Jurkat, Clone E6-1 (cell line): ENCODE measurements at regions not wholly inside any gene's neighbourhood (a gene's known extent, or its start where the extent isn't known, plus 50 kb on each side); places are given as distances from the start of the nearest gene placed in this dataset.
"Not testable (repeated sequence)": the region's sequence is repeated elsewhere in the genome, so short reads cannot be mapped to it uniquely, and the experiment has no call there.

Source experiments
- DNase-seq: peaks from one replicate; pipeline ENCODE4 v3.0.0-alpha.2; 2011; ENCODE audit warnings: low read depth, low spot score
- H3K4me3 ChIP-seq: 2 replicates; pipeline ENCODE4 v1.5.1; 2011; ENCODE audit warnings: mild to moderate bottlenecking, low read length, control low read depth, moderate library complexity

DNA sequence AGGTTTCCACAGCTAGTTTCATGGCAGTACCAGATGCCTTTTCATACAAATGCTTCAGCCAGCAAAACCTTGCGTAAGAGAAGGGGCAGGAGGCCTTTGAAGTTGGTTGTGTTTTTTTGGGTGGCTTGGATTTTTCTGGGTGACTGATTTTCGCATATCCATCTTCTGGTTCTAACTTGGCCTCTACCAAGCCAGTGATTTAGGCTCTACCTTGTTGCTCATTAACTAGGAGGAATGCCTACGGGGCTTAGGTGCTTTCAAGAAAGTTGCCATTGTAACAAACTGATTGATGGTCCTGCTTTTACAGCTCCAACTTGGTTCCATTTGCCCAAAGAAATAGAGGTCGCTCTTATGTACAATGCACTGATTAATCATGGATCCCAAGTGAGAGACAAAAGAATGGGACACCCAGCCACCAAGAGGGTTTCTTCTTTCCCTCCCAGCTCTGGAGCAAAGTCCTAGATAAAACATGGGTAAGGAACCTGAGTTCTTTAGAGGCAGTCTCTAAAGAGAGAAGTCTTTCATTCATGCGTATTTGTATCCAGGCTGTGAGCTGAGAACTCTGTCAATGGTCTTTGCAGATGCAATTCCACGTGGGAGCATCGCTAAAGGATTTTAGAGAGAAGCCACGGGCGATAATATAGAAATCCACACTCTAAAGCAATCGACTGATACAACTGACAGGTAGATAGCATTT is 92.1 kb upstream of the FGFR2 start:
- no peak overlapping the region for H3K4me3 ChIP-seq
- no peak for DNase-seq

- no peak for DNase-seq
- H3K4me3 ChIP-seq: no peak overlapping the region
These were observed 89.0 kb upstream of the FGFR2 start for GRCh38 chr10:121687095-121687813.

DNA sequence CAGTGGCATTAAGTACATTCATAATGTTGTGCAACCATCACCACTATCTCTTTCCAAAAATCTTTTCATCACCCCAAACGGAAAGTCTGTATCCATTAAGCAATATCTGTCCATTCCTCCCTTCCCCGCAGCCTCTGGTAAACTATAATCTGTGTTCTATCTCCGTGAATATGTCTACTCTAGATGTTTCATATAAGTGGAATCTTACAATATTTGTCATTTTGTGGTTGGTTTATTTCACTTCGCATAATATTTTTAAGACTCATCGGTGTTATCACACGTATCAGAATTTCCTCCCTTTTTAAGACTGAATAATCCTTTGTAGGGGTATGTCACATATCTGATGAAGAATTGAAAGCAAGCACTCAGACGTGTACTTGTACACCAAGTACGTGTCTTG is 86.0 kb upstream of the FGFR2 start:
- no peak for DNase-seq
- H3K4me3 ChIP-seq: no peak overlapping the region

GRCh38 chr10:121683816-121684215 is 85.6 kb upstream of the FGFR2 start:
- no peak overlapping the region for H3K4me3 ChIP-seq
- DNase-seq: no peak

- H3K4me3 ChIP-seq: no peak overlapping the region
- no peak for DNase-seq
These were observed 85.1 kb upstream of the FGFR2 start for GRCh38 chr10:121683366-121683765.

DNA sequence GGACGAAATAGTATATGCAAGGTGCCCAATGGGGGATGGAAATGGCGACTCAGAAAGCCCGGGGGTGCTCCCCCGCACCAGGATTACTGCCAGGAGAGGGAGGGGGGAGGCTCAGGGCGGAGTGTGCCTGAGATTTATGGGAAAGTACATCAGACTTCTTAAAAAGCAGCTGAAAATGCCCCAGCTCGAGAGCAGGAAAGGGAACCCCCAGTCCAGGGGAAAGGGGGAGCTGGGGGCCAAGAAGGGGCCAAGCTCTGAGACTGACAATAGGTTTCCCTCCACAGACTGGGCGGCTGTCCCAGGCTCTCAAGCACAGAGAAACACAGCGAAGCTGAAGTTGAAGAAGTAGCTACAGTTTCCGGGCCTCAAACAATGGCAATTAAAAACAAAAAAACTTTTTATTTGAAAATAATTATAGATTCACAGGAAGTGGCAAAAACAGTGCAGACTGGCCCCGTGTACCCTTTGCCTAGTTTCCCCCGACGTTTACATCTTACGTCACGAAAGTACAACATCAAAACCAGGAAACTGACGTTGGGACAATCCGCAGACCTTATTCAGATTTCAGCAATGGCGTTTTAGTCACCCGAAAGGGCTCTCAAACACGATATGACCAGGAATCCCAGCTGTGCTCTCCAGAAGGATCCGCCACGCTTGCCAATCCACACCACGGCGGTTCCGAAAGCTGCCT is 83.9 kb upstream of the FGFR2 start:
- no peak for DNase-seq
- no peak overlapping the region for H3K4me3 ChIP-seq

DNA sequence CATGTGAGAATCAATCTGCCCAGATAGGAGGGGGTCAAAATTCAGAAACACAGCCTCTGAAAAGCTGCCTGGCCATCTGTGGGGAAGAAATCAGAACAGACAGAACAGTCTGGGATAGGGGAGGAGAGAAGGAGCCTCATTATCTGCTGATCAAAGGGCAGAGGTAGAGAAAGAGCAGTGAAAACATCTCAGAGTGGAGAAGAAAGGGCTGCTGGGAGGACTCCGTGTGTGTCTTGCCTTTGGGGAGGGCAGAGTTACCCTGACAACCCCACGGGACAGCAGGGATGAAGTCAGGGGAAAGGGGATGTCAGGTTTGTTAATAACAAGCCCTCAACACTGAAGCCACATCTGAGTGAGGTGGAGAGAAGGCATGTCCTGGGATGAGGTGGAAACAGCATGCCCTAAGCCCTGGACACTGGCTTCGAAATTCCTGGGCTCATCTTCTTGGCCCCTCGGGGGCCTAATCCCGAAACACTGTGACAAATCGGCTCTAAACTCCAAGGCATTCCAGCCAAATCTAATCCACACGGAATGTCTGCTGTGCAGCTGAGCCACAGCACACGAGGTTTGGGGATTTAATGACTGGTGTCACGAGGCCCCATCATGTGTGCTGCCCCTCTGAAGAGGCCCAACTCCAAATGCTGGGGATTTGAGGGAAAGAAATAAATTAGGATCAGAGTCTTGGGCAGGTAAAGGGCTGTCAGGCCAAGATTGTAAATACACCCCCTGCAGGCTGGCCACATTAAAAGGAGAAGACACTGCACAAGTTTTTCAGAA is 82.8 kb upstream of the FGFR2 start:
- H3K4me3 ChIP-seq: no peak overlapping the region
- DNase-seq: no peak

GRCh38 chr10:121679916-121680315 is 81.7 kb upstream of the FGFR2 start:
- no peak for DNase-seq
- no peak overlapping the region for H3K4me3 ChIP-seq

DNA sequence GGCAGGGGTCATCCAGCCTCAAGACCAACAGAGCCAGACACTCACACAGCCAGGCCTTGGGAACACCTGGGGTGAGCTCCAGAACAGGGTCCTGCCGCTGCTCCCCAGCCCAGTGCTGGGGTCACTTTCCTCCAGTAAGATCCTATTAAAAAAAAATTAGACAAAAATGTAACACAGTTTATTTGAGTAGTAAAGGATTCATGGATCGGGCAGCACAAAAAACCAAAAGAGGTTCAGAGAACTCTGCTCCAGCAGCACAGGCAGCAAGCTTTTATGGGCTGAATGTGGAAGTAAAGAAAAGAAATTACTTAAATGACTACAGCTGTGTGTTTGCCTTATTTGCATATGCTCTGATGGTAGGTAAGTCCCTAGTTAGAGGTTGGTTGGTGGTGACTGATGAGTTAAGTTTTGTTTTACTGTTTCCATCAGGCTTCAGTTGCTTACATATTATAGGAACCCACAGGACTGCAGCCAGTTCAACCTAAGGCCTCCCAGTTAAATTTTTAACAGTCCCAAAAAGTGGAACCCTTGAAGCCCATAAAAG is 80.5 kb upstream of the FGFR2 start:
- DNase-seq: no peak
- no peak overlapping the region for H3K4me3 ChIP-seq

DNA sequence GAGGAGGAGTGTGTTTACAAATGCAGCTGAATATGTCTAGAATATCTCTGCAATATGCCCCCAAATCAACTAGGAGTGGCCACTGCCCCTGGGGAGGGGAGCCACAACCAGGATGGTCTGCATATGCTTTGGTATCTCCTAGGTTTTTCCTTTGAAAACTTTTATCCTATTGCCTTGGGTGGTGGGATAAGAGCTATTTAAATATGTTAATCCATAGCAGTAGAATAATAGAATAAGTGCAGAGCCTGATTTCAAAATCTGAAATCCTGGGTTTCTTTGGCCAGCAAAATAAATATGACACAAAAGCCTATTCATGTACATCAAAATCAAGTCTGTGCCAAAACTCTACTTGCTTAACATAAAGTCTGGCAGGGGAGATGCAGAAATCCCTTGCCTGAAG is 79.6 kb upstream of the FGFR2 start:
- DNase-seq: no peak

GRCh38 chr10:121675344-121675743 is 77.1 kb upstream of the FGFR2 start:
- DNase-seq: no peak
- H3K4me3 ChIP-seq: no peak overlapping the region

More for the DNA sequence above, 79.6 kb upstream of the FGFR2 start:
- H3K4me3 ChIP-seq: no peak overlapping the region

GRCh38 chr10:121674885-121675284 is 76.6 kb upstream of the FGFR2 start:
- DNase-seq: no peak

DNA sequence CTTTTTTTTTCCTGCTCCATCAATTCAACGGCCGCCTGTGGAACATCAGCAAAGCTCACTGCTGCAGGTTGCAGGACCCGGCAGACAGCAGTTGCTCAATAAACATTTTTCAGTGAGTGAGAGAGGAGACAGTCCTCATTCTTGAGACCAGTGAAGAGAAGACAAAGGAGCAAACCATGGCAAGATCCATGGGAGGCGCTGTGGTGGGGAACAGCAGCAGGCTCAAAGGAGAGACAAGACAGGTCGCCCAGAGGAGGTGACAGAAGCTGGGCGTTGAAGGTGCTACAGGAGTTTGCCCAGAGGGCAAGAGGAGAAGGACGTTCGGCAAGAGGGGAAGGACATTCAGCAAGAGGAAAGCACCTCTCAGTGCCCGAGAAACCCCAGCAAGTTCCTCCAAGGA is 74.5 kb upstream of the FGFR2 start:
- no peak overlapping the region for H3K4me3 ChIP-seq
- no peak for DNase-seq

More at GRCh38 chr10:121674885-121675284, 76.6 kb upstream of the FGFR2 start:
- no peak overlapping the region for H3K4me3 ChIP-seq

GRCh38 chr10:121669840-121670239 is 71.6 kb upstream of the FGFR2 start:
- not testable (repeated sequence) for H3K4me3 ChIP-seq, DNase-seq

- DNase-seq: peak; percentile 8
- no peak overlapping the region for H3K4me3 ChIP-seq
These were observed 70.8 kb upstream of the FGFR2 start for GRCh38 chr10:121669028-121669374.

GRCh38 chr10:121668314-121669027 is 70.2 kb upstream of the FGFR2 start:
- H3K4me3 ChIP-seq: no peak overlapping the region
- no peak for DNase-seq

GRCh38 chr10:121667948-121668313 is 69.7 kb upstream of the FGFR2 start:
- DNase-seq: no peak

GRCh38 chr10:121665809-121666208 is 67.6 kb upstream of the FGFR2 start:
- no peak overlapping the region for H3K4me3 ChIP-seq
- no peak for DNase-seq

More at GRCh38 chr10:121667948-121668313, 69.7 kb upstream of the FGFR2 start:
- no peak overlapping the region for H3K4me3 ChIP-seq

GRCh38 chr10:121664671-121665070 is 66.4 kb upstream of the FGFR2 start:
- no peak for DNase-seq
- H3K4me3 ChIP-seq: no peak overlapping the region
